ENCODE measurements at regions not wholly inside any gene's neighbourhood (a gene's known extent, or its start where the extent isn't known, plus 50 kb on each side); places are given as distances from the start of the nearest gene placed in this dataset.

GRCh38 chr14:83825843-83826242 lies 1704.1 kb upstream of the FLRT2 start:
- H3K27ac ChIP-seq: no peak overlapping the region
- no peaks in the 10 kb centered on the region for H3K4me1 ChIP-seq (ENCODE audit: insufficient read depth)
- H3K9me2 ChIP-seq (ENCODE audit: insufficient read depth): no peaks in the 10 kb centered on the region
- no peak overlapping the region for H3K4me3 ChIP-seq
- in situ Hi-C loops (cut with MboI): no loop called here
- H3K4me2 ChIP-seq (ENCODE audit: unreplicated experiment): no peak overlapping the region
- no peaks in the 10 kb centered on the region for H3K36me3 ChIP-seq (ENCODE audit: low read depth)
- H3F3A ChIP-seq (ENCODE audit: insufficient read depth): no peaks in the 10 kb centered on the region
- no peaks in the 10 kb centered on the region for H3K9me3 ChIP-seq (ENCODE audit: low read depth)
- 39 to 45% methylated on average over 3 of the region's 3 CpGs for WGBS, 2 experiments (ENCODE audit: low coverage in 1 of 2, low lambda C conversion rate in 2 of 2, missing lambda C conversion rate in 2 of 2)
- H2AFZ ChIP-seq: no peak overlapping the region
- no peaks in the 10 kb centered on the region for H3K79me2 ChIP-seq (ENCODE audit: insufficient read depth)
- no peak for TF ChIP-seq EZH2 (IDR thresholded peaks at IDR 0.05; ENCODE audit: insufficient read depth, poor library complexity, severe bottlenecking)
- TF ChIP-seq EZH2phosphoT487 (IDR thresholded peaks at IDR 0.05; ENCODE audit: insufficient read depth, low read depth): no peak
- H3K27me3 ChIP-seq (replicated peaks; ENCODE audit: insufficient read depth): no peaks in the 10 kb centered on the region
- no peak overlapping the region for H3K9ac ChIP-seq
- DNase-seq: no peak
- H4K20me1 ChIP-seq (ENCODE audit: insufficient read depth): no peaks in the 10 kb centered on the region

- no peaks in the 10 kb centered on the region for H4K20me1 ChIP-seq (ENCODE audit: insufficient read depth)
- no peaks in the 10 kb centered on the region for H3K4me1 ChIP-seq (ENCODE audit: insufficient read depth)
- no peaks in the 10 kb centered on the region for H3K9me2 ChIP-seq (ENCODE audit: insufficient read depth)
- DNase-seq: peak; percentile 0
- WGBS, 2 experiments (ENCODE audit: low coverage in 1 of 2, low lambda C conversion rate in 2 of 2, missing lambda C conversion rate in 2 of 2): 16 to 17% methylated on average over 6 of the region's 6 CpGs
- H3K4me2 ChIP-seq (ENCODE audit: unreplicated experiment): no peak overlapping the region
- H3K9ac ChIP-seq: no peak overlapping the region
- no peaks in the 10 kb centered on the region for H3K36me3 ChIP-seq (ENCODE audit: low read depth)
- H3K27ac ChIP-seq: no peak overlapping the region
- in situ Hi-C loops (cut with MboI): no loop called here
- H3K27me3 ChIP-seq (replicated peaks; ENCODE audit: insufficient read depth): no peaks in the 10 kb centered on the region
- H3F3A ChIP-seq (ENCODE audit: insufficient read depth): no peaks in the 10 kb centered on the region
- no peaks in the 10 kb centered on the region for H3K79me2 ChIP-seq (ENCODE audit: insufficient read depth)
- H3K4me3 ChIP-seq: no peak overlapping the region
- H2AFZ ChIP-seq: no peak overlapping the region
- TF ChIP-seq EZH2 (IDR thresholded peaks at IDR 0.05; ENCODE audit: insufficient read depth, poor library complexity, severe bottlenecking): no peak
- no peak for TF ChIP-seq EZH2phosphoT487 (IDR thresholded peaks at IDR 0.05; ENCODE audit: insufficient read depth, low read depth)
- H3K9me3 ChIP-seq (ENCODE audit: low read depth): no peaks in the 10 kb centered on the region
Measured at GRCh38 chr14:83826838-83827237, 1703.1 kb upstream of the FLRT2 start.

- Histone ChIP-seq H3K9ac (no peak overlapping the region), H3K36me3 (ENCODE audit: low read depth) (no peaks in the 10 kb centered on the region), H3K27me3 (replicated peaks; ENCODE audit: insufficient read depth) (no peaks in the 10 kb centered on the region), H3F3A (ENCODE audit: insufficient read depth) (no peaks in the 10 kb centered on the region), H3K79me2 (ENCODE audit: insufficient read depth) (no peaks in the 10 kb centered on the region), H3K4me1 (ENCODE audit: insufficient read depth) (no peaks in the 10 kb centered on the region), H3K4me2 (ENCODE audit: unreplicated experiment) (no peak overlapping the region), H3K9me2 (ENCODE audit: insufficient read depth) (no peaks in the 10 kb centered on the region), H3K4me3 (no peak overlapping the region), H3K27ac (no peak overlapping the region), H3K9me3 (ENCODE audit: low read depth) (no peaks in the 10 kb centered on the region), H4K20me1 (ENCODE audit: insufficient read depth) (no peaks in the 10 kb centered on the region), H2AFZ (no peak overlapping the region)
- no peak for DNase-seq
- TF ChIP-seq EZH2phosphoT487 (IDR thresholded peaks at IDR 0.05; ENCODE audit: insufficient read depth, low read depth) (no peak), EZH2 (IDR thresholded peaks at IDR 0.05; ENCODE audit: insufficient read depth, poor library complexity, severe bottlenecking) (no peak)
- in situ Hi-C loops (cut with MboI): no loop called here
- WGBS, 2 experiments (ENCODE audit: low coverage in 1 of 2, low lambda C conversion rate in 2 of 2, missing lambda C conversion rate in 2 of 2): 16 to 32% methylated on average over 3 of the region's 3 CpGs
Measured at GRCh38 chr14:83827383-83827782, 1702.6 kb upstream of the FLRT2 start.

GRCh38 chr14:83828406-83828805 lies 1701.5 kb upstream of the FLRT2 start:
- Histone ChIP-seq H4K20me1 (ENCODE audit: insufficient read depth) (no peaks in the 10 kb centered on the region), H3K9me3 (ENCODE audit: low read depth) (no peaks in the 10 kb centered on the region), H3K9ac (no peak overlapping the region), H3K9me2 (ENCODE audit: insufficient read depth) (no peaks in the 10 kb centered on the region), H3F3A (ENCODE audit: insufficient read depth) (no peaks in the 10 kb centered on the region), H3K4me2 (ENCODE audit: unreplicated experiment) (no peak overlapping the region), H3K36me3 (ENCODE audit: low read depth) (no peaks in the 10 kb centered on the region), H2AFZ (no peak overlapping the region), H3K27ac (no peak overlapping the region), H3K79me2 (ENCODE audit: insufficient read depth) (no peaks in the 10 kb centered on the region), H3K27me3 (replicated peaks; ENCODE audit: insufficient read depth) (no peaks in the 10 kb centered on the region), H3K4me3 (no peak overlapping the region), H3K4me1 (ENCODE audit: insufficient read depth) (no peaks in the 10 kb centered on the region)
- TF ChIP-seq EZH2phosphoT487 (IDR thresholded peaks at IDR 0.05; ENCODE audit: insufficient read depth, low read depth) (no peak), EZH2 (IDR thresholded peaks at IDR 0.05; ENCODE audit: insufficient read depth, poor library complexity, severe bottlenecking) (no peak)
- no peak for DNase-seq
- WGBS, 2 experiments (ENCODE audit: low coverage in 1 of 2, low lambda C conversion rate in 2 of 2, missing lambda C conversion rate in 2 of 2): 31 to 32% methylated on average over 2 of the region's 2 CpGs
- in situ Hi-C loops (cut with MboI): no loop called here

- no peak for DNase-seq
- H3K9ac ChIP-seq: no peak overlapping the region
- no peaks in the 10 kb centered on the region for H3K27me3 ChIP-seq (replicated peaks; ENCODE audit: insufficient read depth)
- no peaks in the 10 kb centered on the region for H3K79me2 ChIP-seq (ENCODE audit: insufficient read depth)
- H4K20me1 ChIP-seq (ENCODE audit: insufficient read depth): no peaks in the 10 kb centered on the region
- WGBS, 2 experiments (ENCODE audit: low coverage in 1 of 2, low lambda C conversion rate in 2 of 2, missing lambda C conversion rate in 2 of 2): 3 to 14% methylated on average over 2 of the region's 2 CpGs
- H3K27ac ChIP-seq: no peak overlapping the region
- H3K36me3 ChIP-seq (ENCODE audit: low read depth): no peaks in the 10 kb centered on the region
- no peaks in the 10 kb centered on the region for H3K9me3 ChIP-seq (ENCODE audit: low read depth)
- H3K4me1 ChIP-seq (ENCODE audit: insufficient read depth): no peaks in the 10 kb centered on the region
- no peak overlapping the region for H3K4me3 ChIP-seq
- no peaks in the 10 kb centered on the region for H3K9me2 ChIP-seq (ENCODE audit: insufficient read depth)
- in situ Hi-C loops (cut with MboI): no loop called here
- no peak overlapping the region for H3K4me2 ChIP-seq (ENCODE audit: unreplicated experiment)
- no peaks in the 10 kb centered on the region for H3F3A ChIP-seq (ENCODE audit: insufficient read depth)
- no peak for TF ChIP-seq EZH2 (IDR thresholded peaks at IDR 0.05; ENCODE audit: insufficient read depth, poor library complexity, severe bottlenecking)
- no peak for TF ChIP-seq EZH2phosphoT487 (IDR thresholded peaks at IDR 0.05; ENCODE audit: insufficient read depth, low read depth)
- no peak overlapping the region for H2AFZ ChIP-seq
Measured at GRCh38 chr14:83830316-83830715, 1699.6 kb upstream of the FLRT2 start.
